Stimulated activated CD8-positive, alpha-beta memory T cell treated with anti-CD3 and anti-CD28 coated beads, Interleukin-15, amount 100 ng/mL, for 4 hours (primary cell): ENCODE measurements at regions not wholly inside any gene's neighbourhood (a gene's known extent, or its start where the extent isn't known, plus 50 kb on each side); places are given as distances from the start of the nearest gene placed in this dataset.

Experiments used
- DNase-seq, 2 donors: peaks; one replicate each; pipeline ENCODE4 v3.0.0-alpha.2; 2020; ENCODE audit warnings: low read depth in 2 of 2

GRCh38 chr22:47281126-47282106 is 519.0 kb downstream of the TBC1D22A start:
- DNase-seq = no peak

DNA sequence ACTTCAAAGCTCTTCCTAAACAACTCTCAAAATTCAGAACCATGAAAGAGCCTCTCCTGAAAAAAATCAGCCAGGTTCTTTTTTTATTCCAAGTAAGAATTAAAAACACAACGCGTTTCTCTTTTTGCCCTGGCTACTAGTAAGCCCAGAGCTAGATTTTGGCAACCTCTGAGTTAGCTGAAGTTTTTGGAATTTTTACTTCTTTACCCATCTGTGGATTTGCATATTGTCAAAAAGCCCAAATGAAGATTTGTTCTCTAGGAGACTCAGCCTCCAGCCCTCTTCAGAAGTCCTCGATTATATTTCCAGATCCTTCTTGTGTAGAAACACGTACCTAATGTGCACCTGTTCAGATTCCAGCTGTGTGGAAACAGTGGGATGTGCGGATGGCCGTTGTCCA is 517.9 kb downstream of the TBC1D22A start:
- DNase-seq = no peak

- no peak for DNase-seq
Observed at GRCh38 chr22:47279746-47280145, 517.3 kb downstream of the TBC1D22A start.

DNA sequence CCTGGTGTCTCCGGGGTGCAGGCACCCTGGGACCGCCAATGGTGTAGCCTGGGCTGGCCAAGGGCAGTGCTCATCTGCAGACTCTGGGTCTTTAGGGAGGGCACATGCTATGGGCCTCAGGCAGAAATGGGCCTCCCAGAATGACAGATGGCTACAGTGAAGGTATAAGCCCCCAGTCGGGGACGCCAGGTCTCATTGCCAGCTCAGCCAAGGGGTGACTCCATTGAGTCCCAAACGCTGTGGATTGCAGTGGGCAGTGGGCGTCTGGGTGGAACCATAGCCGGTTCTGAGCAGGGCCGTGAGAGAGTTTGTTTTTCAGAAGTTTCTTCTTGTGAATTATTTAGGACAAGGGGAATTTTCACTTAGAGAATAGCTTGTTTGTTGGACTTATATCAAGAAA is 516.9 kb downstream of the TBC1D22A start:
- DNase-seq = no peak

- no peak for DNase-seq
Observed at GRCh38 chr22:47278655-47279054, 516.2 kb downstream of the TBC1D22A start.

- DNase-seq = no peak
Observed at GRCh38 chr22:47277531-47277930, 515.1 kb downstream of the TBC1D22A start.

GRCh38 chr22:47276991-47277390 is 514.5 kb downstream of the TBC1D22A start:
- no peak for DNase-seq

- no peak for DNase-seq
Observed at GRCh38 chr22:47276450-47276820, 514.0 kb downstream of the TBC1D22A start.

- no peak for DNase-seq
Observed at GRCh38 chr22:47275605-47276449, 513.4 kb downstream of the TBC1D22A start.

- DNase-seq = no peak
Observed at GRCh38 chr22:47274196-47274595, 511.7 kb downstream of the TBC1D22A start.

DNA sequence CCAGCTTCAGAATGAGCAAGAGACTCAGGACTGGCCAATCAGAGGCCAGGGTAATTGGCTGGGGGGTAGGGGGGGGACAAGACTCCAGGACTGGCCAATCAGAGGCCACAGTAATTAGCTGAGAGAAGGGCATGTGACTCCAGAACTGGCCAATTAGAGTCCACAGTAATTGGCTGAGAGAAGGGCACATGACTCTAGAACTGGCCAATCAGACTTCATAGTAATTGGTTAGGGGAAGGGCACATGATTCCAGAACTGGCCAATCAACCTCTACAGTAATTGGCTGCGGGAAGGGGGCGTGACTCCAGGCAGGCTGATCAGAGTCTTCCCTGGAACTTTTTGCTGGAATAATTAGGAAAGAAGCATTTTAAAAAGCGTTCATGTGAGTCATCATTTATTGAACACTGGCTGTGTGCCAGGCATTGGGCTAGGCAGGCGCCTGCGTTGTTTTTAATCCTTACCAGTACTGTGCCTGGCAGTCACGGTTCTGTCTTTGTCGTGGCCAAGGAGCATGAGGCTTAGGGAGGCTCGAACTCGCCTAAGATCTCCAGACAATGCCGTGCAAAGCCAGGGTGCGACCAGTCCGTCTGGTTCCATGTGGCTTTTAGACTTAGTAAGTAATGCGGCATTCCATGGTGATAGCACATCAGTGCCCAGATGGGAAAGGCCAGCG is 508.1 kb downstream of the TBC1D22A start:
- no peak for DNase-seq

GRCh38 chr22:47269516-47270088 is 507.2 kb downstream of the TBC1D22A start:
- no peak for DNase-seq

DNA sequence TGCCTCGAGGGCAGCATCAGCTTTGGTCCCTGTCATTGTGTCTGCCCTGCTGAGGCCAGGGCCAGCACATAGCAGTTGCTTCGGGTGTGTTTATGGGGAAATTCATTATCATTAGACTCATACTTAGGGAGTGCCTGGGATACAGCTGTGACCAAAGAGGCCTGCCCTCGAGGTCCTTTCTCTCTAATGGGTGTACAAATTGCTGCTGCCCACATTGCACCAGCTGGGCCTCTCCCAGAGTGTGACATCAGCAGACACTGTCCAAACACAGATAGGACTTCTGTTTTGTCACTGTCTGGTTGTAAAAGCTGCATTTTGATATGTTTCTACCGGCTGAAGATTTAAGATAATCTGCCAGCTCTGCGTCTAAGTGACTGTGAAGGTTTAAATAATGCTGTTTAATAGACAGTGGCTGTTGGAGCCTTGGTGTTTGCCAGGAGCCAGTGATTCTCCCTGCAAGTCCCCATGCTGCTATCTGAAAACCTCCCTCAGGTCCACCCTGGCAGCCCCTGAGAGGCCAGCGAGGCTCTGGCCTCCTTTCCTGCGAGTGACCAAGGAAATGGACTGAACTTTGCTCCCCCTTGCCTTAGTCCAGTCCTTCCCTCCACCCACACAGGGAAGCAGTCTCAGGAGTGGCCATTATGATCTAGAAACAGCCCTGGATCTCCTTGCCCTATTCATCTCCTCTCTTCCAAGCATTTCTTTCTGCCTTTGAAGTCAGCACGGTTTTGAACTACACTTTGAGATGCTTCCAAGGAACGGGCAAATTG is 505.2 kb downstream of the TBC1D22A start:
- DNase-seq = no peak

DNA sequence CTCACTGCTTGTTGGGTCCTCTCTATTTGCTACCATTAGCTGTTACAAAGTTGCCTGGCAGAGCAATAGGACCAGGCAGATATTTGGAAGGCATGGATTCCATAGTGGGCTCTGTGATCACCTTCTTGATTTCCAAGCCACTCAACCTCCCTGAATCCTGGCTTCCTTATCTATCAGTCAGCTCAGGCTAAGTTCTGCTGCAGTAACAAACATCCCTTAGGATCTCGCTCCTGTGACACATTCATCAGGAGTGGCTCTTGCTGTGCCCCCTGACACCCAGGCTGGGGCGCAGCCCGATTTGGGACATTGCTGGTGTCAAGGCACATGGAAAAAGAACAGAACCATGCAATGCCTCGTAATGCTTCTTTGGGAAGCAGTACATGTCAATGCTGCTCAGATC is 503.9 kb downstream of the TBC1D22A start:
- DNase-seq = no peak

- no peak for DNase-seq
Observed at GRCh38 chr22:47260551-47260950, 498.1 kb downstream of the TBC1D22A start.

GRCh38 chr22:47259990-47260389 is 497.5 kb downstream of the TBC1D22A start:
- DNase-seq = no peak

GRCh38 chr22:47259049-47259448 is 496.6 kb downstream of the TBC1D22A start:
- no peak for DNase-seq

GRCh38 chr22:47257976-47258375 is 495.5 kb downstream of the TBC1D22A start:
- no peak for DNase-seq

GRCh38 chr22:47257566-47257965 is 495.1 kb downstream of the TBC1D22A start:
- no peak for DNase-seq

GRCh38 chr22:47251911-47252310 is 489.5 kb downstream of the TBC1D22A start:
- DNase-seq = no peak
